GM12878 (cell line): ENCODE measurements at regions not wholly inside any gene's neighbourhood (a gene's known extent, or its start where the extent isn't known, plus 50 kb on each side); places are given as distances from the start of the nearest gene placed in this dataset.
"Not testable (repeated sequence)": the region's sequence is repeated elsewhere in the genome, so short reads cannot be mapped to it uniquely, and the experiment has no call there.

Experiments
- ATAC-seq: fragments of 200-7000 bp; cut with Tn5 transposase; 3 replicates; pipeline ENCODE4 v1.9.1; 2020; ENCODE audit warnings: mild to moderate bottlenecking, moderate library complexity
- BruUV-seq: library from RNA; stranded (reverse); fragments of 400-500 nt; replicated peaks from 2 replicates; lab custom pipeline; 2021; lab: Mats Ljungman, UMichigan
- CTCF ChIA-PET: fragments of 300-600 bp; sonication (Branson Sonifier 250); formaldehyde crosslinking; extraction: SDS; loops from one replicate; lab custom pipeline; 2021; ENCODE audit warnings: inconsistent platforms; lab: Yijun Ruan, JAX
- POLR2A ChIA-PET: fragments of 350-600 bp; formaldehyde crosslinking; extraction: SDS; loops from one replicate; lab custom pipeline; 2021; ENCODE audit warnings: inconsistent platforms; lab: Charles Lee
- RAD21 ChIA-PET: fragments of 300-600 bp; sonication (Branson Sonifier 250); formaldehyde crosslinking; loops from one replicate; lab custom pipeline; 2023; ENCODE audit warnings: antibody characterized with exemption; ENCODE audit not compliant: unreplicated experiment; lab: Charles Lee
- SMC1A ChIA-PET: fragments of 300-600 bp; sonication (Branson Sonifier 250); formaldehyde crosslinking; loops from one replicate; lab custom pipeline; 2023; ENCODE audit not compliant: unreplicated experiment, uncharacterized antibody; lab: Charles Lee
- DNase-seq: peaks from one replicate; pipeline ENCODE4 v3.0.0-alpha.2; 2011; ENCODE audit warnings: low read depth, low spot score
- FAIRE-seq: peaks from 3 replicates; lab custom pipeline; 2011; peaks lifted over from hg19 to GRCh38; lab: Jason Lieb, UNC
- H2AFZ ChIP-seq: 2 replicates; pipeline ENCODE4 v1.6.0; 2011; ENCODE audit warnings: low read depth, low read length, control low read depth; ENCODE audit not compliant: control insufficient read depth
- H3K27ac ChIP-seq: 2 replicates; pipeline ENCODE4 v1.5.1; 2011; ENCODE audit warnings: control low read depth; ENCODE audit not compliant: control insufficient read depth, insufficient read depth
- H3K27me3 ChIP-seq, 2 experiments: replicated peaks in 1 of 2; 2 replicates each; pipeline versions ENCODE4 v1.6.0 to v1.6.1; 2011; ENCODE audit warnings: low read length in 1 of 2; ENCODE audit not compliant: control insufficient read depth in 2 of 2, insufficient read depth in 2 of 2
- H3K36me3 ChIP-seq, 2 experiments: 2 replicates each; pipeline ENCODE4 v1.5.1; 2011; ENCODE audit warnings: low read length in 1 of 2; ENCODE audit not compliant: control insufficient read depth in 2 of 2, insufficient read depth in 2 of 2
- H3K4me1 ChIP-seq: 2 replicates; pipeline ENCODE4 v1.6.1; 2011; ENCODE audit warnings: mild to moderate bottlenecking, low read length, moderate library complexity, mixed read lengths; ENCODE audit not compliant: control insufficient read depth, insufficient read depth
- H3K4me2 ChIP-seq: 2 replicates; pipeline ENCODE4 v1.6.0; 2011; ENCODE audit warnings: control low read depth; ENCODE audit not compliant: control insufficient read depth, insufficient read depth
- H3K4me3 ChIP-seq: fragments of 200-600 bp; sonication (generic); 2 replicates; pipeline ENCODE4 v1.5.1; 2016
- H3K79me2 ChIP-seq: 2 replicates; pipeline ENCODE4 v1.6.0; 2011; ENCODE audit warnings: low read length; ENCODE audit not compliant: control insufficient read depth, insufficient read depth
- H3K9ac ChIP-seq: 2 replicates; pipeline ENCODE4 v1.8.0; 2011; ENCODE audit warnings: low read length, control low read depth, mixed read lengths; ENCODE audit not compliant: control insufficient read depth, insufficient read depth
- H3K9me3 ChIP-seq: replicated peaks from 3 replicates; pipeline ENCODE4 v1.5.1; 2011; ENCODE audit warnings: mild to moderate bottlenecking, low read length; ENCODE audit not compliant: control insufficient read depth, insufficient read depth
- H4K20me1 ChIP-seq: 2 replicates; pipeline ENCODE4 v1.6.0; 2011; ENCODE audit not compliant: control insufficient read depth, insufficient read depth
- BHLHE40 ChIP-seq, 2 experiments: fragments of 450-650 bp in 1 of 2; IDR thresholded peaks; 2 replicates each; pipeline ENCODE4 v1.6.1; 2011 to 2017; ENCODE audit warnings: low read depth in 2 of 2, borderline replicate concordance in 1 of 2, improper control_type of control experiment in 1 of 2, low read length in 1 of 2, mild to moderate bottlenecking in 1 of 2
- EGR1 ChIP-seq, 2 experiments: IDR thresholded peaks; 1 replicate in 1 of 2; 2 replicates in 1 of 2; pipeline ENCODE4 v1.6.1; 2011 to 2012; ENCODE audit warnings: low read depth in 2 of 2, low read length in 2 of 2, borderline replicate concordance in 1 of 2, mild to moderate bottlenecking in 1 of 2, moderate library complexity in 1 of 2
- EP300 ChIP-seq, 2 experiments: fragments of 150-350 bp in 1 of 2; IDR thresholded peaks; 2 replicates each; pipeline ENCODE4 v1.6.1; 2011 to 2012; ENCODE audit warnings: low read depth in 2 of 2, low read length in 2 of 2, borderline replicate concordance in 1 of 2, improper control_type of control experiment in 1 of 2, inconsistent platforms in 1 of 2; ENCODE audit not compliant: control insufficient read depth in 1 of 2
- HCFC1 ChIP-seq: fragments of 150-350 bp; IDR thresholded peaks from 2 replicates; pipeline ENCODE4 v1.6.1; 2014; ENCODE audit warnings: low read length
- HDAC6 ChIP-seq: fragments of 200-600 bp; sonication (generic); IDR thresholded peaks from one replicate; pipeline ENCODE4 v1.8.0; 2017; ENCODE audit warnings: antibody characterized with exemption; ENCODE audit not compliant: unreplicated experiment
- HDGF ChIP-seq: fragments of 450-650 bp; IDR thresholded peaks from 2 replicates; pipeline ENCODE4 v1.6.1; 2016; ENCODE audit warnings: antibody characterized with exemption
- IKZF2 ChIP-seq, 2 experiments: fragments of 450-650 bp; IDR thresholded peaks; 2 replicates each; pipeline ENCODE4 v1.6.1; 2017; ENCODE audit warnings: mild to moderate bottlenecking in 2 of 2, moderate library complexity in 2 of 2
- NR2F1 ChIP-seq: fragments of 450-650 bp; conservative IDR thresholded peaks from 2 replicates; pipeline ENCODE4 v1.6.1; 2017; ENCODE audit warnings: mild to moderate bottlenecking
- NRF1 ChIP-seq: conservative IDR thresholded peaks from 2 replicates; pipeline ENCODE4 v1.6.1; 2011; ENCODE audit warnings: mild to moderate bottlenecking, low read depth, low read length, improper control_type of control experiment
- SKIL ChIP-seq: fragments of 450-650 bp; IDR thresholded peaks from 2 replicates; pipeline ENCODE4 v1.6.1; 2017; ENCODE audit warnings: mild to moderate bottlenecking, low read depth, inconsistent platforms; ENCODE audit not compliant: poor library complexity, severe bottlenecking
- SMC3 ChIP-seq: IDR thresholded peaks from 2 replicates; pipeline ENCODE4 v1.6.1; 2011; ENCODE audit warnings: low read length, improper control_type of control experiment, borderline replicate concordance
- TCF7 ChIP-seq: IDR thresholded peaks from 2 replicates; pipeline ENCODE4 v1.6.1; 2014; ENCODE audit warnings: antibody characterized with exemption, borderline replicate concordance
- ZBTB33 ChIP-seq: fragments of 450-650 bp; IDR thresholded peaks from 2 replicates; pipeline ENCODE4 v1.6.1; 2017; ENCODE audit warnings: mild to moderate bottlenecking
- WGBS: methylation state at CpG from one replicate; pipeline ENCODE4 v1.1.6; 2016; ENCODE audit warnings: low lambda C conversion rate; ENCODE audit not compliant: insufficient replicate concordance, insufficient coverage; ENCODE audit errors: missing lambda C conversion rate; 5-methylcytosine and 5-hydroxymethylcytosine counted together
- in situ Hi-C: fragments of 300-500 bp; cut with MboI; formaldehyde crosslinking; loops from 9 replicates; pipeline ENCODE4 v1.14.3; 2018; ENCODE audit warnings: mixed read lengths
- intact Hi-C: fragments of 100-400 bp; cut with micrococcal nuclease; formaldehyde crosslinking; loops from one replicate; pipeline ENCODE4 v1.14.2; 2022; ENCODE audit not compliant: unreplicated experiment

GRCh38 chr4:187408447-187408846 lies 587.1 kb upstream of the ZFP42 start:
- H3K9me3 ChIP-seq, POLR2A ChIA-PET, H3K4me1 ChIP-seq, H3K9ac ChIP-seq, H3K27ac ChIP-seq, RAD21 ChIA-PET, BruUV-seq, FAIRE-seq, ATAC-seq, DNase-seq, H3K79me2 ChIP-seq, H3K4me2 ChIP-seq, in situ Hi-C loops, H4K20me1 ChIP-seq, H3K4me3 ChIP-seq, H2AFZ ChIP-seq, CTCF ChIA-PET, intact Hi-C loops, H3K36me3 ChIP-seq, SMC1A ChIA-PET, H3K27me3 ChIP-seq: not testable (repeated sequence)
- 42% methylated on average over 10 of the region's 10 CpGs for WGBS

- Histone ChIP-seq H3K4me3 (no peak overlapping the region), H3K4me2 (no peak overlapping the region), H3K9me3 (no peaks in the 10 kb centered on the region; the same call in 2 of the 3 replicates), H3K79me2 (no peaks in the 10 kb centered on the region), H4K20me1 (no peaks in the 10 kb centered on the region), H2AFZ (no peak overlapping the region), H3K27ac (no peak overlapping the region), H3K36me3 (no peaks in the 10 kb centered on the region), H3K27me3 (no peaks in the 10 kb centered on the region), H3K4me1 (no peaks in the 10 kb centered on the region), H3K9ac (no peak overlapping the region)
- DNase-seq (no peak), FAIRE-seq (no peak), ATAC-seq (no peak)
- intact Hi-C loops (no loop called here), in situ Hi-C loops (no loop called here)
- BruUV-seq: no TSS peak
- SMC1A ChIA-PET: no interaction called here
- POLR2A ChIA-PET: no interaction called here
- 3% methylated on average over 4 of the region's 4 CpGs for WGBS
- CTCF ChIA-PET: no interaction called here
- RAD21 ChIA-PET: no interaction called here
- no peak for TF ChIP-seq SKIL
- no peak for TF ChIP-seq HCFC1
- no peak for TF ChIP-seq HDAC6
- no peak for TF ChIP-seq EP300 (IDR thresholded peaks at IDR 0.05; ENCODE audit: borderline replicate concordance in 1 of 2, control insufficient read depth in 1 of 2, low read depth in 2 of 2, low read length in 2 of 2)
- TF ChIP-seq NRF1: no peak
- TF ChIP-seq HDGF: no peak
- TF ChIP-seq IKZF2 (IDR thresholded peaks at IDR 0.05): no peak
- TF ChIP-seq NR2F1: no peak
- no peak for TF ChIP-seq EGR1 (IDR thresholded peaks at IDR 0.05; ENCODE audit: borderline replicate concordance in 1 of 2, low read depth in 2 of 2, low read length in 2 of 2)
- no peak for TF ChIP-seq ZBTB33
- no peak for TF ChIP-seq TCF7
- TF ChIP-seq BHLHE40 (IDR thresholded peaks at IDR 0.05; ENCODE audit: borderline replicate concordance in 1 of 2, low read depth in 2 of 2, low read length in 1 of 2): no peak
- no peak for TF ChIP-seq SMC3
Measured at GRCh38 chr4:187413564-187414358, 581.8 kb upstream of the ZFP42 start.
